Suppressor macrophage treated with lipopolysaccharide for 4 hours (primary cell): ENCODE measurements at regions not wholly inside any gene's neighbourhood (a gene's known extent, or its start where the extent isn't known, plus 50 kb on each side); places are given as distances from the start of the nearest gene placed in this dataset.
A peak's percentile ranks its signal among the peaks of the same experiment; 100 is the strongest.

ENCODE experiments used
- DNase-seq: peaks from one replicate; pipeline ENCODE4 v3.0.0-alpha.2; 2020

DNA sequence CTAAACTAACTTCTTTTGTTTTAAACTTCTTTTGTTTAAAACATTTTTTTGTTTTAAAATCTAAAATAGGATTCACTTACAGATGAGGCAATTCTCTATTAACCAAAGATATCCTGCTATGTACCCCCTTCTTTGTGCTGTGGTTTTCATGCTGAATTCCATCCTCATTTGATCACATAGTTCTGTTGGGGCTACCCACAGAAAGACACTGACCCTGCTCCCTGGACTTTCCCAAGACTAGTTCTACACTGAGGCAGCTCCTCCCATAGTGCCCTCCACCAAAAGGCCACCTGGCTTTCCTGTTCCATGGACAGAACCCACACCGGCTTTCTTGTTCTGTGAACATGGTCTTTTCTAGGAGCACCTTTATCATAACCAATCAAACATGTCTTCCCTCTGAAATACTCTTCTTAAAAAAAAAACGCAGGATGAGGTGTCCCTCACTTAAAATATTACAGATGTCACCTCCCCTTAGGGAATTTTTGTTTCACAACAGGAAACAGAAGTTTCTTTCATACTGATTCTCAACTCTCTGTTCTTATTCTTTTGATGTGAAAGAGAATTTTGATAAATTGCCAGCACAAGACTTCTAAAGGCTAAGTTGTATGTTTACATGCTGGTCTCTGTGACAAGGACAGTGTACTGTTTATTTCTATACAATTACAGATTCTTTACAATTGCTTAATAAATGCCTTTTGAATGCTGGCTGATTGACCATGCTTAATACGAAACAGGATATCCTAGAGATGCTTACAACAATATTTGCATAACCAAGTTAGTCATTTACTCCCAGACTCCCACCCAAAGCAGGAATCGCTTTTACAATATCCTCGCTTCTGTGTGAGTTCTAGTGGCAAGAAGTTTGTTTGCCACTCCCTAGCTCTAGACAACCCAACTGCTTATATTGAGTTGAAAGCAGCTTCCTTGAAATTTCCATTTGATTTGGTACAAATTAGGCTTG, 300.4 kb downstream of the DTWD2 start:
- no peak for DNase-seq

- no peak for DNase-seq
Observed at GRCh38 chr5:118687100-118687499, 301.2 kb downstream of the DTWD2 start.

DNA sequence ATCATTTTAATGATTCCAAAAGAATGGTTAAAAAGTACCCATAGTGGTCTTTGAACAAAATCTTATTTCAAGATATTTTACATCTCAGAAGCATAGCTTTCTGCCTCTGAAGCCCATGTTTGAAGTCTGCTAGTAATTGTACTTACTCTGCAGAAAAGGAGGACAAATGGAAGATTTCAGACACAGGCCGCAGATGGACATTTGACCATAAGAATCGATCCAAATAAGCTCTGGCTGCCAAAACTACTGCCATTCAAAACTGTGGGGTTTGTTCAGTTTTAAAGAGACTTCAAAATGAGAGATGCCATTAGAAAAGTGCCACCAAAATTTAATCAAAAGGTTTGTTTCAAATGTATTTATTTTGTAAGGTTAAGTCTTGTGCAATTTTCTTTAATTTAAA, 306.7 kb downstream of the DTWD2 start:
- DNase-seq: no peak

DNA sequence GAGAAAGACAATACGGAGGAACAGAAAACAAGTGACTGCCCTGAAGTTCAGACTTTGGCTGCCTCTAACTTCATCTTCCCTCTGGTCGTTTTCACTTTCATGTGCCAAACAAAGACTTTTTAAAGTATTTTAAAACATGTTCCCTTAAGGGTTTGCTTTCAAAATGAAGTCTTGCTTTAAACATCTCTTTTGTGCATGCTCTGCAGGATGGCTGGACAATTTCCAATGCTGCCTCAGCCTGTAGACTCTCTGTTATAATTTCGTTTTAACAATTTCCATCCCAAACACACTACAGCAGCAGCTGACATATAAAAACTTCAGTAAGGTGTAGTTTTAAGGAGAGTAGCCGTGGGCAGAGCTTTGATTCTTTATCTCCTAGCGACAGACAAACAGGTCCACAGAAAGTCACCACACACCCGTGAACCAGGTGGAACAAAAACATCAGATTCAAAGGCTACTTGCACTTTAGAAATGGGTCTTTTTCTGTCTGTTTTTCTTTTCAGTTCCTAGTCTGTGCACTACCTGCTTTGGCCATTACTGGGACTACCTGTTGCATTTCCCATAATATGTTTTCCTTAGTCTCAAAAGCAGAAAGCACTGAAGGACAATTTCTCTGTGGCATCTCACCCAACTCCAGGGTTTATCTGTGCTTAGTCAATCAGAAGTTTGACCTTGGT, 308.9 kb downstream of the DTWD2 start:
- no peak for DNase-seq

- no peak for DNase-seq
Observed at GRCh38 chr5:118678746-118679145, 309.6 kb downstream of the DTWD2 start.

DNA sequence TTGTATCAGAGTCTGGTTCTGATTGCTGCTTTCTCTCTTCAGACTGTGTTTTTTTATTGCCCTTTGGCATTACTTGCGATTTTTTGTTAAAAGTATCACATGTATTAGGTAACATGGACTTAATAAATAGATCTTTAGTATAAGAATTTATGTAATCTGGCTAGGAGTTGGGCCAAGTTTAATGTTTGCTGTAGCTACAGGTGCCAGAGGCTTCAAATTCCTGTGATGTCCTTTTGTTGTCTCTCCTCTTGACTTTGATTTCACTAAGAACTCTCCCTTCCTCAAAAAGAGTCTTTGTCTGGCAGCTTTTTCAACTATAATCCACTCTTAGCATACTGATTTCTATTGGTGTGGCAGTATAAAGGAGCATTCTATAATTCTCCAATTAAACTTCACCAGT, 313.1 kb downstream of the DTWD2 start:
- no peak for DNase-seq

DNA sequence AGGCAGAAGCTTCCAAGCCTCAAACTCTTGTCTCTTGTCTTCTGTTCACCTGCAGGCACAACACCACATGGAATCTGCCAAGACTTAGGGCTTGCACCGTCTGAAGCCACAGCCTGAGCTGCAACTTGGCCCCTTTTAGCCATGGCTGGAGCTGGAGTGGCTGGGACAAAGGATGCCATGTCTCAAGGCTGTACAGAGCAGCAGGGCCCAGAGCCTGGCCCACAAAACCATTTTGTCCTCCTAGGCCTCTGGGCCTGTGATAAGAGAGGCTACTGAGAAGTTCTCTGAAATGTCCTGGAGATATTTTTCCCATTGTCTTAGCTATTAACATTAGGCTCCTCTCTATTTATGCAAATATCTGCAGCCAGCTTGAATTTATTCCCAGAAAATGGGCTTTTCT, 330.8 kb downstream of the DTWD2 start:
- DNase-seq: no peak

DNA sequence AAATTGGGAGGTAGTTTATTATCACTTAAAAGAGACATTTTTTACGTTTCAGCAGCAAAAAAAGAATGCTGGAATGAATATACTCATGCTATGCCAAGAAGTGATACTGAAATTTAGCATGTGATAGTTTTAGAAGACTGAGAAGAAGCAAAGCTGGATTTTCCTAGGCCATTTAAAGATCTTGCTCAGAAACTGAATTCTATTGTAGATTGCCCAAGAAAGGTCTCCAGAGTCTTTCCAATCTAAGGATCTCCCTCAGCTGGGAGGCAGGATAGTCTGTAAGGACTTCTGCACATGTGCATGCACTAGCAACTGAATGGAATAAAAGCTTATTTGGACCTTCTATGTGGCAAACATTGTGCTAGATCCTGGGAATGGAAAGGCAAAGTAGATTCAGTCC, 334.5 kb downstream of the DTWD2 start:
- DNase-seq: no peak

DNA sequence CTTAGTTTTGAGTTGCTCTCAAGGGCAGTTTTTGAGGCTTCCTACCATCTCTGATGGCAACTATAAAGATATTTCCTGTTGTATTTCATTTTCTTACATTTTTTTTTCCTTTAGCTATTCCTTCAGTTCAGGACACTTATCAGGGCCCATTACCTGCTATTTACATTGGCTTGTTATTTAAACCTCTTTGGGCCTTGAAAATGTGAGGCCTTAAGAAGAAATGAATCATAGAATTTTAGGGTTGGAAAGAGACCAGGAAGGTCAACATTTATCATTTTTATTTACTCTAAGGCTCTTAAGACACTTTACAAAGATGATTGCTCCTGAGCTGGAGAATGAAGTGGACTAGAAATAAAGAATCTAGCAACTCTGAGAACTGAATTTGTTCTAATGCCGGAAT, 335.2 kb downstream of the DTWD2 start:
- DNase-seq: no peak

- DNase-seq: no peak
Observed at GRCh38 chr5:118651002-118651401, 337.3 kb downstream of the DTWD2 start.

DNA sequence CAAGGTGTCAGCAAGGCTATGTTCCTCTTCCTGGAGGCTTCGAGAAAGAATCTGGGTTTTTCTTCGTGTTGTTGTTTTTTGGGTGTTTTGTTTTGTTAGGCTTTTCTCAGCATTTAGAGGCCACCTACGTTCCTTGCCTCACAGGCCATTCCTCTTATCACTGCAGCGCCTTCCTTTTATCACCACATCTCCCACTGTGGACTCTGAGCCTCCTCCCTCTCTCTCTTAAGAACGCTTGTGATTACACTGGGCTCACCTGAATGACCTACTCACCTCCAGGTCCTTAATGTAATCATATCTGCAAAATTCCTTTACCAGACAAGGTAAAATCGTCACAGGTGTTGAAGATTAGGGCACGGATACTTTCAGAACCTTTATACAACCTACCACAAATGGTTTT, 340.8 kb downstream of the DTWD2 start:
- DNase-seq: no peak

- DNase-seq: no peak
Observed at GRCh38 chr5:118646917-118647316, 341.4 kb downstream of the DTWD2 start.

DNA sequence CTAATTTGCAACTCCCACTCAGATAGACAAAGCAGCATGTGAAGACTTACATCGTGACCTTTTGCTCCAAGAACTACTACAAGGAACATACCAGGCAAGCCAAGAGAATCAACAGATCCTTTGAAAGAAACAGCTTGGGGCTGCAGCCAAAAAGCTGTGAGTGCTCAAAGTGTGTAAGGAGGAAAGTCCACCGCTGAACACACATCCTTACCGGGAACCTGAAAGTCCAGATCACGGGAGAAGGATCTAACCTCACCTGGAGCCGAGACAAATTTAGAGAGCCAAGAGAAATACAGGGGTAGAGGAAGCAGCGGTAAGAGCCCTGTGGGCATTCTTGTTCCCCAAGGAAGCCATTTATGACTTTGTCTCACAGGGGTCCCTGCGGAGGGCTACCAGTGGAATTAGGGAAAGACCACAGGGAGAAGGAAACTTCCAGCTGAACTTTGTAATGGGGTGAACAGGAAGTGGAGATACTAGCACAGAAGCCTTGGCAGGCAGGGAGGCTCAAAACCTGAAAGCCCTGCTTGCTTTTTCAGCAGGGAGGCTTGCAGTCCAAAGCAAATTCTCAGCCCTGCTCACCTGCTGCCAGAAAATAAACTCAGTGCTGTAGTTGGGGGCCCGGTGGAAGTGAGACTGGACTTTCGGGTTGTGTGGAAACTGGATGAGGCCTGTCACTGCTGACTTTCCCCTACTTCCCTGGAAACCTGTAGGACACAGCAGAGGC, 350.2 kb downstream of the DTWD2 start:
- no peak for DNase-seq

DNA sequence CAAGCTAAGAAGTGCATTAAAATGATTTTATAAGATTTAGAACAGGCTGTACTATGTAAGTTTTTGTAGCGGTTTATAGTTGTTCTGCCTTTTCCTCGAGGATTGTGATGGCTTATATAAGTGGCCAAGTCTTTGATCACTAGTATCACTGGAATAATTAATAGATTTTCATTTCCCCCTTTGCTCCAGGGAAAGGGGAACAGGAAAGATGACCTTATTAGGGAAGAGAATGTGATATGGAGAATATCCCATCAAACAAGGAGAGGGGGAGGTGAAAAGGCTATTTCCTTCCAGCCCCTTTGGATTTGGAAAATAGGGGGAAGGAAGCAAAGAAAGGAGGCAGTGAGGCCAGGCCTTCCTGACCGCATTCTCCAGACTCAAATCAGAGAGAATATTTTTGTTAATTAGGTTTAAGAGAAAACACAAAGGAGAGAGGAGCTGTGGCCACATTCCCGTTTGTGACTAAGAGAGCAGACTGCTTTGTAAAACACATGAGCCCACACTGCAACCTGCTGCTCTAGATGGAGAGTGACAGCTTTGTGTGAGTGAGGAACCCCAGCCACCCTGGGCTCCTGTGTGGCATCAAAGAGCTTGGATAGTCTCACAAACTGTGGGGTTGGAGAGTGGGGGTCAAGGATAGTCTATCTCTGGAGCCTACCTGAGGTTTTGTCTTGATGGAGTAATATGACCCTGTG, 359.5 kb downstream of the DTWD2 start:
- DNase-seq: no peak

DNA sequence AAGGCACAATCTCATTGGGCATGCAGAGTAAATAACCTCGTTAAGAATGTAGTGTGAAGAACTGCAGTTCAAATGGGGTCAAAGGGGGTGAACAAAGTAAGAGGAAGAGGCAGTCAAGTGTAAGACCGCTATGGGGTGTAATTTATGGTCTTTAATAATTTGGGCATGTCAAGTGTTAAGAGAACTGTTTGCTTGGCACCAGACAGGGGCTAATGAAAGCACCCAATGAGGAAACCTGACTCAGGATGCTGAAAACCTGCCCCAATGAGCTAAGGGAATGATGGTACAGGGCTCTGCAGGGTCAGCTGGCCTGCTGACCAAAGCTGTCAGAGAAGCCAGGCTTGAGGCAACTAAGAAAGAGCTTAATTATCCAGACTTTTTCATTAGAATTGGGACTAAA, 368.1 kb downstream of the DTWD2 start:
- DNase-seq: no peak

- no peak for DNase-seq
Observed at GRCh38 chr5:118619823-118620222, 368.5 kb downstream of the DTWD2 start.

DNA sequence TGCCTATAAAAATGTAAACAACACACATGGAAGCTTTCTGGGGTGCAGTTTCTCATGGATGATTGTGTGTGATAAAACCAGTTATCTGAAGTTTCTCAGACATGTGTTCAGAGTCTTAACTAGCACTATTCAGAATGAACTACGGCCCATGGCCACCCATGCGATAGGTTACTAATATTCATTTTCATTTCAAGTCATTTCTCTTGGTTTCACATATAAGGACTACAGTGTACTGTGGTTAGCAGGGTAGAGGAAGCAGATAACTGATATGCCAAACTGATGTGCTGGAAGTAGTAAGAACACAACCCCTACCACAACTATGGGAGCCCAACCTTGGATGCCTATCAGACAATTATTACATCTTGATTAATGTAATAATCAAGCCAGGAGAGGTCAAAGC, 372.1 kb downstream of the DTWD2 start:
- no peak for DNase-seq

GRCh38 chr5:118614731-118615456, 373.5 kb downstream of the DTWD2 start:
- no peak for DNase-seq

- peak; percentile 21 for DNase-seq
Observed at GRCh38 chr5:118611332-118611945, 376.9 kb downstream of the DTWD2 start.

DNA sequence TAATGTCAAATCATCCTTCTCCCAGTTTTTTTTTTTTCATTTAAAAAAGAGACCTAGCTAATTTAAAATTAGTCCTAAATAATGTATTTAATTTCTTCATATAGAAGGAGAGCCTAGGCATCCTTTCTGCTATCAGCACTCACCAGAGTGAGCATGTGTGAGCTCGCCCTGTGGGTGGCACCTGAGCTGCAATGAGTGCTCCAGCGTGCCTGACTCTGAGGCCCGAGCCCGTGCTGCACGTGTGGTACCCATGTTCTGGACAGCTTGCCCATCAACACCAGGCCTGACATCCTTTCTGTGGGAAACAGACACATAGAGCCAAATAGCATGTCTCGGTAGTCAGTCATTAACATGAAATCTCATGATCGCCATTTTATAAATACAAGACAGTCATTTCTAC, 381.4 kb downstream of the DTWD2 start:
- DNase-seq: no peak

DNA sequence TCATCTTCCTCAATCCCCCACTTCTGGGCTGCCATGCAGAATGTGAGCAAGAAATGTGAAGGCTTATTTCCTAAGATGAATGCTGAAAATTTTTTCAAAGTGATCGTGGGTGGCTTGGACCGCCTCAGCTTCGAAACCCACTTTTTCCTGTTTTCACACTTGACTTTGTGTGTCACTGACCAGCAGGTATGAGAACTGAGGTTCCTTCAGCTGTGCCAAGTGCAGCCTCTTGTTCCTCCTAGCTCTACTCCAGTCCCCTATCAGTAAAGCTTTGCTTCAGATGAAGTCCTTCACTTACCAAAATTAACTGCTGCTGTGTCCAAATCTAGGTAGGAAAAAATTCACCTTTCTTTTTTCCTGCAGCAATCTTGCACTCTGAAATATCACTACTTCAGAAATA, 382.6 kb downstream of the DTWD2 start:
- no peak for DNase-seq

- no peak for DNase-seq
Observed at GRCh38 chr5:118604106-118604505, 384.2 kb downstream of the DTWD2 start.
